Dedifferentiated amniotic fluid mesenchymal stem cell (primary cell): ENCODE measurements at regions not wholly inside any gene's neighbourhood (a gene's known extent, or its start where the extent isn't known, plus 50 kb on each side); places are given as distances from the start of the nearest gene placed in this dataset.

Experiments
- DNase-seq: peaks from one replicate; pipeline ENCODE4 v3.0.0-alpha.2; 2016; ENCODE audit errors: extremely low spot score

DNA sequence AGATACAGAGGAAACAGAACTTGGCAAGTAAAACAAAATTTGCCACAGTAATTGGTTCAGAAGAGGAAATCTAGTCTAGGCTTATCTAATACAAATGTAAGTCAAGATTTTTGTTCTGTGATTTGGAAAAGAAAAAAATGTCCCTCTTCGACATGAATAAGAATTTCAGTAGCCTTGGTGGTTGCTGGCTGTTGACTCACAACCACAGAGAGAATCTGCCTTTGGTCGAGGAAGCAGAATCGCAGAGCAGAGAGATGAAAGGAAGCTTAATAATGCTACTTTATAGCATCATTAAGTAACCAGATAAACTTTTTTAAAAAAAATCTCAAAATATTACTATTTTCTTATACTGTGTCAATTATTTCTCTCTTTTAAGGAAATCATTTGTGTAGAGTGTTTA, 1096.6 kb downstream of the FLRT2 start:
- no peak for DNase-seq

DNA sequence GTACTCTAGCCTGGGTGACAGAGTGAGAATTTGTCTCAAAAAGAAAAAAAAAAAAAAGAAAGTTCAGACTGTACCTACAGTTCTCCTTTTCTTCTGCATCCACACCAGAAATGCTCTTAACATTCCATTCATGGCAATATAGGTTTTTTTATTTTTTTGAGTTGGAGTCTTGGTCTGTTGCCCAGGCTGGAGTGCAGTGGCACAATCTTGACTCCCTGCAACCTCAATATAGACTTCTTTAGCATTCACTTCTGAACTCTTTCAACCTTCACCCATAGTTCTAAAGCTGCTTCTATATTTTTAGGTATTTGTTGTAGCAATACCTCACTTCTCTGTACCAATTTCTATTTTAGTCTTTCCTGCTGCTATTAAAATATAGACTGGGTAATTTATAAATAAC, 1095.7 kb downstream of the FLRT2 start:
- DNase-seq, result peak; percentile 44

DNA sequence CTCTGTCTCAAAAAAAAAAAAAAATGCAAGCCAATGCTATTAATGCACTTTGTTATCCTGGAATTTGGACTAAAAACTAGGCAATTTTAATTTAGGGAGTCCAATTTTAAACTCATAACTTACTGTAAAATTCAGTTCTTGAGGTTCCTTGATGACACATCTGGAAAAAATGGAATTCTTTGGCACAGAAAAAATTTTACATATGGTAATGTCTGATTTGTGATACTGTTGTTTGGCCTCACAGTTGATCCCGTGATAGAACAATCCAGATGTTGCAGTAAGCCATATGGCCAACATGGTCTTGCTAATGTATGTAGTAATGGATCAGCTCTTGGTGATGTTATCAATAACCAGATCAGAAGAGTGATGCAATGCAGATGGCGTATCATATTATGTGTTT, 1089.8 kb downstream of the FLRT2 start:
- no peak for DNase-seq

DNA sequence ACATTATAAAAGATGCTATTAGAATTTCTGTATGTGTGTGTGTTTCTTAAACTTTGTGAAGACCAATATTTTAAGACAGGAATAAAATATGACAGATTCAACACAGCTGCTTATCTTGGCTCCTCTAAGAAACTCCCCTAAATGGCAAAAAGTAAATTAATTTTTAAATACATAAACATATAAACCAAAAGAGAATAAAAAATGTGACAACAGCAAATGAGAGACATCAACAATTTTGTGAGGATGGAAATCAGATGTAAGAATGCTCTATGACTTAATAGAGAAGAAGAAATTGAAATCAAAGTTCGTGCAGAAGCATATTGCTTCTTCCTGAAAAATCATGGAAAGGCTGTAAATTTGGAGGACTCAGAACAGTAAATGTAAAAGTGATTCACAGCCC, 1083.8 kb downstream of the FLRT2 start:
- no peak for DNase-seq

DNA sequence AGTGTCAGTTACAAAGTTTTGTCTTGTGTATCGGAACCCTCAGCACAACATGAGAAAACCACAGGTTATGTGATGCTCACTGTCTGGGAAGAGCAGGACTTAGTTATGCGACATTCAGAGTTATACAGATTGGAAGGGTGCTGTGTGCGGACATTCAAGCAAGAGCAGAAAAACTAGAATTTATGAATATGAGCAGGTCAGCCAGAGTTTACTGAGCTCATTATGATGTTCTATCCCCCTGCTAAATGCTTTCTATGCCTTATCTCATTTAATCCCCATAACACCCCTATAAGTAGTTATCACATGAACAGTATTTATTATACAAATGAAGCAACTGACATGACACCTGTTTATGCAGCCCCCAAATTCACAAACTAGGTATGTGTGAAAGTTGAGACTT, 1083.2 kb downstream of the FLRT2 start:
- no peak for DNase-seq

DNA sequence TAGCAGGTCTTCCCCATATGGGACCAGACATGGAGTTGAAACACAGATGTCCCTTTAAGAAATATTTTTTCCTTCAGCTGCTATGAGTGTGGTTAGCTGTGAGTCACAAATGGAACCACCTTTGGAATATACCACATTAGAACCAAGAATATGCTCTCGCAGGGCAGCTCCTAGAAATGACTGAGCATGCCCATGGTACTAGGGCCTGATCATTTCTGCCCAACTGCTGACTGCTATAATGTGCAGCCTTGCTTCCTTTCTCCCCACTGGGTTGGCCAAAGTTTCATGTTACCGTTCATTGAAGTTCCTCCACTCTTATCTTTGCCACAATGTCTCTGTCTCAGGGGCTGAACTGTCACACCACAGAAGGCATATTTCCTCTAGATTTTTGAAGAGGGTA, 1074.6 kb downstream of the FLRT2 start:
- no peak for DNase-seq

DNA sequence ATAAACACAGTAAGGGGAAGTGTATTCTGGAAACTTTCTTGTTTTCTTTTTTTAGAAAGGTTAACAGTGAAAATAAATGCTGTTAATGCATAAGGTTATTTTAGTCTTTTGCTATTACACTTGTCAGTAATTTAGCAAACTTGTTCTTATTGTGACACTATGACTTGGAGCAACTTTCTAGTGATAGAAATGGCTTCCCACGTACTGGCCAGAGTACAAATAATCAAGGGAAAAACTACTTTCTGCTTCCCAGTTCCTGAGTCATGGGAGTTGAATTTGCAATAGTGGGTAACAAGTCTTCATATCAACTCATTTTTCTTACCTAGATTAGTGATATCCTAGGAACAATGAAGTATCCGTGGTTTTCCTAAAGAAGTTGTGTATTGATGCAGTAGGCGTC, 1072.3 kb downstream of the FLRT2 start:
- no peak for DNase-seq

DNA sequence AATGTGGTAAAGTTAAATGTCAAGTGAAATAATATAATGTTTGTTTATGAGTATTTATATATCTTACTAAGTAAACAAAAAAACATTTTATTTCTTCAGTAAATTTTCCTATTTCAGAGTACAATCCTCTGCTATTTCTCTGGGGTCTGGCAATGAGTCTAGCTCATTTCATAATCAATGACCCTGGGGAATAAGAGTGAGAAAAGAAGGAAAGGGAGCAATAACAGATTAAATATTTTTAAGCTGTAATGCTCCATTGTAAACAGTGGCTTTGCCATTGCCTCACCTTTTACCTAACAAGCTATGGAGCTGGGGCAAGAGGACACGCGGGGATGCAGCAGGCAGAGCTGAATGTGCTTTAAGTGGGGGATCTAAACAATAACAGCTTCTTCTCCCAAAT, 1071.9 kb downstream of the FLRT2 start:
- DNase-seq, result no peak

DNA sequence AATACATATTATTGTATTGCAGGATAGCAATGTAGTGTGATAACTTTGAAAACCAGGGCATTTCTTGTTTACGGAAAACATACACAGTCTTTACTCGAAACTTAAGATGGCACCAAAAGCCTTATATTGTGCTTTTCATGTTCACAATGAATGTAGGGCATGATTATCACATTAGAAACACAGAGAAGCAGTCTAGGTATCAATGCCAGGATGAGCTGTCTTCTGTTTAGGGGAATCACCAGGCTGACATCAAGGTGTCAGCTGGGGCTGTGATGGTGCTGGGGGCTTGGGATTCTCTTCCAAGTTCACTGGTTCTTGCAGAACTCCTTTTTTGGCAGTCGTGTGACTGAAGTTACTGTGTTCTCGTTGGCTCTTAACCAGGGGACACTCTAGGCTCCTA, 1067.3 kb downstream of the FLRT2 start:
- no peak for DNase-seq

DNA sequence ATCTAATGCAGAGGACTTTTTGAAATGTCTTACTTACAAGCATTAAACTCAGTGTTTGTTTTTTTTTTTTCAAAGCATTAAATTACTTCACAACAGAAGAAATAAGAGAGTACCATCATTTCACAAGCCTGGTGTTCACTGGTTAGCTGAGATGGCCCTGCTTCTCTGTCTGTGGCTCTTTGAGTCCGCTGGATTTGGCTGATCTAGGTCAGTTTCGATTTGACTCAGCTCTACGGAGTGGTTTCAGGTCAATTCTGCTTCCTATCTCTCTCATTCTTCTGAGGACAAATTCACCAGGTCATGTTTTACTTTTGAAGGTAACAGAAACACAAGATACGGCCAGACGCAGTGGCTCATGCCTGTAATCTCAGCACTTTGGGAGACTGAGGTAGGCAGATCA, 1066.1 kb downstream of the FLRT2 start:
- DNase-seq, result no peak

DNA sequence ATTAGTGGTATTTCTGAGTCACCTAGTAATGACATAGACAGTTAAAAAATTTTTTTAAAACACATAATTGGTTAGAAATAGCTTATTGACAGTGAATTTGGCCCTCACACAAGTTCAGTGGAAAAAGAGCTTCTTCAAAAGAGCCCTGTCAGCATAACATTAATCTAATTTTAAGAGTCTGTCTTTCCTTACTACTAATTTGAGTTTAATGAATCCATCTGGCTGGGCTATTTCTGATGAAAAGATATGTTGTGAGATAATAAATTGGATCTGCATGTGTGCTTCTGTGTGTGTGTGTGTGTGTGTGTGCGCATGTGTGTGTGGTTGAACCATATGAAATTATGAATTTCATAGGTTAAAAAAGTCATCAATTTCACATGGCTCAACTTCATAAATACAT, 1045.2 kb downstream of the FLRT2 start:
- no peak for DNase-seq

DNA sequence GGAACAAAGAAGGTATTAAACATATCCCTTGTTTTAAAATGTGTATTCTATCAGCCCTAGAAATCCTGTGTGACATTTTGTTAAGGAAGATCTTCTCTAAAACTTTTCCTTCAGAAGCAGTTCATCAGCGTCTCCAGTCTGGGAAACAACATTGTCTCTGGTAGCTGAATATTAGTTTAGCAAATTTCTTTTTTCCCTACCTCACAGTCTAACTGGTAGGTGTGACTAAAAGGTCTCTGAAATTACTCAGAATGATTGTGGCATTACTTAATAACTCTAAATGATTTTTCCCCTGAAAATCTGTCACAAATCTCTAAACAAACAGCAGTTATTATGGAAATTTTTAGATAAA, 1044.8 kb downstream of the FLRT2 start:
- DNase-seq, result no peak

DNA sequence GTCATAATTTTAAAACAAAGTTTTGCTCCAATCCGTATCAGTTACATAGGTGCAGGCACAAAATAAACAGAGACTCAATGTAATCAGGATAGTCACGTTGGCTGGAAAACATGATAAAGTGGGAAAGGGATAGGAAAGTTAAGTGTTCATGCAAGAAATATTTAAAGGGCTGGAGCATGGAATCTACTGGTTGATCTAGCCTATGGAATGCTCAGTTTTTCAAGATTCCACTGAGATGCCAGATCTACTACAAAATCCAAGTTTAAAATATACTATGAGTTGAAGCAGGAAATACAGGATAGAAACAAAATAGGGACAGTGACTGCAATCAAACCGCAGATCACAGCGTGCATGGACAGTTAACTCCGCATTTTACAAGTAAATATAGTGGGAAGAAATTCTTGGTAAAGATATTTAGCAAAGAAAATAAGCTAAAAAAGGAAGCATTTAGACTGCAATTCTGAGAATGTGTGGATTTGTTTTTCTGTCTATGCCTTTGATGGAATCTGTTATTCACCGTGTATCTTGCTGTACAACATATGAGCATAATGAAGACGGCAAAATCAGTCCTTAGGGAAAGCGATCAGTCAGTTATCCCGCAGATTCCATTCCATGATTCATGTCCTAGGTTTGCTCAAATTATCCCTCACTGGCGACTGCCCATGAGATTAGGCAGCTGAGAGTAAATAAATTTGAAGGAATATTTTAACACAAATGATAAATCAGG, 1044.3 kb downstream of the FLRT2 start:
- DNase-seq, result peak; percentile 44

DNA sequence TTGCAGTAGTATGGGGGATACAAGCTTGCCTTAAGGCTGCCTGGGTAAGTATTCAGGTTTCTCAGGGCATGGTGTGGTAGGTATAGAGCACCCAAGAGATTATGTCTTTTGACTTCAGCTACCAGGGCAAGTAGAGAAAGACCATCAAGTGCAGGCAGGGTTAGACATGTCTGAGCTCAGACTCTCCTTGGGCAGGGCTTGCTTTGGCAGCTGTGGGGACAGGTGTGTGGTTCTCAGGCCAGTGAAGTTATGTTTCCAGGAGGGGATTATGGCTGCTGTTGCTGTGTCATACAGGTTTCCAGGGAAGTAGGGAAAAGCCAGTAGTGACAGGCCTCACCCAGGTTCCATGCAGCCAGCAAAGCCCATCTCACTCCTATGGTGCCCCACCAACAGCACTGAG, 1040.4 kb downstream of the FLRT2 start:
- no peak for DNase-seq

DNA sequence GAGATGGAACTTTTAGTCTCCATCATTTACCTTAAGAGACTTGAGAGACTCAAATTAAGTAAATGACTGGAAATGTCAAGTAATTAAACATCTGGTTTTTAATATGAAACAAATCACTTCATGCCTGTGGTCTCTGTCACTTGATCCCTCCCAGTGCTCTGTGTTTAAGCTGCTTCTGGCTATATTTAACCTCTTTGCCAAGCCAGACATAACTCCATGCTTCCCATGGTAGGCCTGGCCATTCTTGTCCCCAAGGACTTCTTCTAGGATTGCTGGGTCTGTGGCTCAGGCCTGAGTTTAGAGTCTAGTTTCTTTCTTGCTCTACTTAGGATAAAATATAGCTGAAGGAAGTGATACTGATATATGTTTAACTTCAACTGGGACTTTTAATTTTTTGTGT, 1013.6 kb downstream of the FLRT2 start:
- DNase-seq, result no peak

DNA sequence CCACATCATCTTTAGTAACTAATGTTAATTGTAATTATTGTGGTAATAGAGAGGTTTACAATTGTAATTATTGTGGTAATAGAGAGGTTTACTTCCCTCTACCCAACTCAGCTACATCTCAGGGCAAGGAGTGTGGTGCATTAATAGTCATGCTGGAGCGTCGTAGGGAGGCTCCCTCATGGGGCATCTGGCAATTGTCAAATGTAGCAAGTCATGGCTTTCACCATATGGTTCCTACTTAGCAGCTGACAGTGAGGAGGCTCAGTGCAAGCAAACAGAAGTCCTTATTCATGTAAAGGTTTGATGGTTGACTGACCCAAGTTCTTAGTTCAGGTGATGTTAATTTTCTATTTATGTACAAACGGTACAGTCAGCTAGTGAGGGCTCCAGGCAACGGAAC, 1012.0 kb downstream of the FLRT2 start:
- DNase-seq, result no peak

DNA sequence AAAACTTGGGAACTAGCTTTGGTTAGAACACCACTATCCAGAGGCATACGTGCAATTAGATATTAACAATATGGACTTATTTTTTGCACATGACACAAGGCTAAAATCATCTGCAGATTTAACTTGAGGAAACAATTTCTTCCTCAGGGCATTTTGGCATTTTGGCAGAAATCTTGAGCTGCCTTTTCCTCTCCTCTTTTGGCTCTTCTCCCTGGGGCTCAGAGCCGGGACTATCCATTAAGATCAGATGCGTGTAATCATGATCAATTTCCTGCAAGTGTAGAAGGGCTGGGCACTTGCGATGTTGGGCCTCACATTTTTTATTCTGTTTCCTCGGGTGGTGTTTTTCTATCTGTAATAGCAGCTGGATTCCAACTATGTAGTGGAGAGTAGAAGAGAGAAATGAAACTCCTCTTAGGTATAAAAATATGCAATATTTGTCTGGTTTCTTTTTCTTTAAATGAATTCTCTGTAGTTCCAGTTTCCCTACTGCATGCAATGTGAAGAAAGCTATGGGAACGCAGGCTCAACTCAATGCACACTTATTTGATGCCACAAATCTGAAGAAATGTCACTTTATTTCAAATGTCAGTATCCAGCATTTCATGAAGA, 1010.8 kb downstream of the FLRT2 start:
- DNase-seq, result peak; percentile 52

DNA sequence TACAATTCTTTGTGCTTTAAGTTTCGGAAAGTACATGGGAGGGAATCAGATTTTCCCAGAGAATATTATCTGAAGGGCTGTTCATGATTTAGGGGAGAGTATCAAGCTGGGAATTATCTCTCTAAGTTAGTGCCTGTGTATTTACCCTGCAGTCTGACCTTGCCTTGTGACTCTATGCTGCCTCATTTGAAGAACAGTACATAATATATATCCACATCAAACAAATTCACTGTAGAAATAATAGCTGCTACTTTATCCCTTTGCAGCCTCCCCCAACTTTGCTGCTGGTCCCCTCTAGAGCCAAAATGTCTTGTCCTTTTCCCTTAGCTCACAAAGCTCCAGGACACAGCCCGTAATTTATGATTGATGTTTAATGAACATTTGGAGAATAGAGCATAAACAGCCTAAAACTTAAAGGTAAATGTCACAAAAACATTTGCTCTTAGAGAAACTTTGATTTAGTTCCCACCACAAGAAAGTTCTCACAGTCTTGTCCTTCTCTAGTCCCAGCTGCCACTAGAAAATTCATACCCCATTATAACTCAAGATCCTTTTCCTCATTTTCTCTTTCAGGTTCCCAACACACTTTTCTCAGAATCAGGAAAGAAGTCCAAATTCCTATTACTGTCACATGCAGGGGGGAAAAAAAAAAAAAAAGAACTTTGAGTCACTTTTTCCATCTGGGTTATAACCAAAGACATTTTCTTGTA, 1009.6 kb downstream of the FLRT2 start:
- no peak for DNase-seq

DNA sequence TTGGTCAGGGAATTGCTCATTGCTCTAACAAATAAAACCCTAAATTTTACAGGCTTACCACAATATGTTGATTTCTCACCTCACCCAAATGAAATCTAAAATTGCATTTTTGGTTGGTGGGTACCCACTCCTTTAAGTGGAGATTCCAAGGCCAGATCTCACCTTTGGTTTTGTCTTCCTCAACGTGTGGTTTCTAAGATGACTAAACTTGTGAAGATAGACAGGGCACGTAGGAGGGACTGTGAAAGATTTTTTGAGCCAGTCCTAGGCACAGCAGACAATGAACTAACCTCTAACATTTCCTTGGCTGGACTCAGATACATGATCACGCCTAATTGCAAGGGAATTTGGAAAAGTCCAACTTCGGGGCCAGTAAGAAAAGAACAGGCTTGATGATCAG, 1003.9 kb downstream of the FLRT2 start:
- no peak for DNase-seq

DNA sequence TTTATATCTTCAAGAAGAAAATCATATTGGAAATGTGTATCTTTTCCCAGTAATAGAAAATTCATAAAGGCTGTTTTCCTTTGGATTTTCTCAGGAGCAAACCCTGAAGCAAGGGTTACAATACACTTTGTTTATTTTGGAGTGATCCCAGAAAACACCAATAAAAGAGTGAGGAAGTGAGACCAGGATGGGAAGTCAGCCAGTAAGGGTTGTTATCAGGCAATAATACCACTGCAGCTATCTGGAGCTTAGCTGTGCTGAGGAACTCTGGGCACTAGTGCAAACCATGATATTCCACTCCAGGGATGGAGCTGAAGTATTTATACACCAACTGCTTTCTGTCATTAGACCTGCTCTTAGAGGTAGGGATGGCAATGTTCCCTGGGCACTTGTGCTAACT, 1002.3 kb downstream of the FLRT2 start:
- DNase-seq, result no peak

DNA sequence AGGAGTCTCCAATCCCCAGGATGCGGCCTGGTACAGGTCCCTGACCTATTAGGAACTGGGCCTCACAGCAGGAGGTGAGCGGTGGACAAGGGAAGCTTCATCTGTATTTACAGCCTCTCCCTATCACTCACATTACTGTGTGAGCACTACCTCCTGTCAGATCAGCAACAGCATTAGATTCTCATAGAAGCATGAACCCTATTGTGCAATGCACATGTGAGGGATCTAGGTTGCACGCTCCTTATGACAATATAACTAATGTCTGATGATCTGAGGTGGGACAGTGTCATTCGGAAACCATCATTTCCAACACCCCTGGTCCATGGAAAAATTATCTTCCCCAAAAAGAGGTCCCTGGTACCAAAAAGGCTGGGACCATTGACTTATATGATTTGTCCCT, 1000.5 kb downstream of the FLRT2 start:
- no peak for DNase-seq

DNA sequence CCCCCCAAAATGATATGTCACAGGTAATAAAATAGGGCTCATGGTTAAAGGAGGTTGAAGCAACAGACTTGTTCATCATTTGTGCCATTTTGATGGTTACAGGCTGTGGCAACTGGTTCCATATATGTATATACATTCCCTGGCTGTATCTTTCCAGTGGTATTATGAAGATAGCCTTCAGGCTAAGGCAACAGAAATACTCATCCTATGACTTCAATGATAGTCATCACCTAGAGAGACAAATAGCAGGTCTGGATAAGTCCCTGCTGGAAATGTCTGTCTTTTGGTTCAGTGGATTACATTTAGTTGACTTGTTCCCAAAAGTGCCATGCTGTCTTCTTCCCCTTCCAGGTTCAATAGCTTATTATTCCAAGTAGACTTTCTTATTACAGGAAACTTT, 997.4 kb downstream of the FLRT2 start:
- no peak for DNase-seq

DNA sequence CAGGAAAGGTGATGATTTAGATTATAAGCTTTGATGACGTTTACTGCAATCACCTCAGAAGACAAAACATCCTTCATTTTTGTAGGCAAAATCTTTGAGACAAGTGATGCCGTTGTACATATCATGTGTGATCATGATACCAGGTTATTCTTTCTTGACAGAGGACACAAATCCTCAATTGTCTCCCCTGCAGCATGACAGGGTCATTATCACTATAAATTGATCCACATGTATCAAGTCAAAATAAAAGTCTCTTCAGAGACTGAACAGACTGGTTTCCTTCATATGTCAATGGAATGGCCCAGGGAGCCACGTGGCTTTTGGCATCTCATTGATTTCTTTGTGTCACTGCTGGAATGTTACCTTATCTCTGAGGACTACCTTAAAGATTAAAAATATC, 995.7 kb downstream of the FLRT2 start:
- DNase-seq, result no peak
